ENCODE measurements at regions not wholly inside any gene's neighbourhood (a gene's known extent, or its start where the extent isn't known, plus 50 kb on each side); places are given as distances from the start of the nearest gene placed in this dataset.

GRCh38 chr12:111006621-111007020, 86.2 kb upstream of the MYL2 start:
- DNase-seq (ENCODE audit: low read depth in 1 of 2, low spot score in 2 of 2): no peak
- H3K4me3 ChIP-seq: no peak overlapping the region
- H3K4me1 ChIP-seq (replicated peaks): no peaks in the 10 kb centered on the region
- H3K9me3 ChIP-seq (replicated peaks): no peaks in the 10 kb centered on the region; the same call in 1 of the 2 replicates
- peaks cover 17% of the 10 kb centered on the region for H3K27me3 ChIP-seq (replicated peaks)
- H3K36me3 ChIP-seq: no peaks in the 10 kb centered on the region
- H3K27ac ChIP-seq: no peak overlapping the region

- Histone ChIP-seq H3K27ac (no peak overlapping the region), H3K27me3 (replicated peaks) (peaks cover 7% of the 10 kb centered on the region)
- DNase-seq (ENCODE audit: low read depth in 1 of 2, low spot score in 2 of 2): no peak
These were observed 78.6 kb upstream of the MYL2 start for GRCh38 chr12:110998971-110999370.

GRCh38 chr12:110998165-110998564, 77.8 kb upstream of the MYL2 start:
- Histone ChIP-seq H3K27me3 (replicated peaks) (no peaks in the 10 kb centered on the region), H3K36me3 (no peaks in the 10 kb centered on the region), H3K4me3 (no peak overlapping the region), H3K9me3 (replicated peaks) (peaks cover 2% of the 10 kb centered on the region; the same call in 1 of the 2 replicates), H3K27ac (no peak overlapping the region), H3K4me1 (replicated peaks) (no peaks in the 10 kb centered on the region)
- DNase-seq (ENCODE audit: low read depth in 1 of 2, low spot score in 2 of 2): no peak

More at GRCh38 chr12:110998971-110999370, 78.6 kb upstream of the MYL2 start:
- peaks cover 2% of the 10 kb centered on the region; the same call in 1 of the 2 replicates for H3K9me3 ChIP-seq (replicated peaks)
- H3K4me3 ChIP-seq: no peak overlapping the region
- no peaks in the 10 kb centered on the region for H3K4me1 ChIP-seq (replicated peaks)
- no peaks in the 10 kb centered on the region for H3K36me3 ChIP-seq

- Histone ChIP-seq H3K27ac (no peak overlapping the region), H3K27me3 (replicated peaks) (no peaks in the 10 kb centered on the region), H3K4me3 (no peak overlapping the region), H3K9me3 (replicated peaks) (peaks cover 2% of the 10 kb centered on the region; the same call in 1 of the 2 replicates), H3K36me3 (no peaks in the 10 kb centered on the region), H3K4me1 (replicated peaks) (no peaks in the 10 kb centered on the region)
- DNase-seq (ENCODE audit: low read depth in 1 of 2, low spot score in 2 of 2): no peak
These were observed 76.0 kb upstream of the MYL2 start for GRCh38 chr12:110996415-110996814.

- Histone ChIP-seq H3K36me3 (no peaks in the 10 kb centered on the region), H3K4me1 (replicated peaks) (no peaks in the 10 kb centered on the region), H3K4me3 (no peak overlapping the region), H3K27me3 (replicated peaks) (no peaks in the 10 kb centered on the region), H3K9me3 (replicated peaks) (peaks cover 2% of the 10 kb centered on the region; the same call in 1 of the 2 replicates), H3K27ac (no peak overlapping the region)
- DNase-seq (ENCODE audit: low read depth in 1 of 2, low spot score in 2 of 2): no peak
These were observed 75.2 kb upstream of the MYL2 start for GRCh38 chr12:110995615-110996014.

GRCh38 chr12:110995016-110995415, 74.6 kb upstream of the MYL2 start:
- H3K36me3 ChIP-seq: no peaks in the 10 kb centered on the region
- H3K27me3 ChIP-seq (replicated peaks): no peaks in the 10 kb centered on the region
- no peak overlapping the region for H3K27ac ChIP-seq
- H3K9me3 ChIP-seq (replicated peaks): peaks cover 2% of the 10 kb centered on the region; the same call in 1 of the 2 replicates
- no peak overlapping the region for H3K4me3 ChIP-seq
- H3K4me1 ChIP-seq (replicated peaks): no peaks in the 10 kb centered on the region
- DNase-seq (ENCODE audit: low read depth in 1 of 2, low spot score in 2 of 2): no peak

- H3K36me3 ChIP-seq: no peaks in the 10 kb centered on the region
These were observed 73.1 kb upstream of the MYL2 start for GRCh38 chr12:110993434-110993833.

GRCh38 chr12:110992909-110993308, 72.5 kb upstream of the MYL2 start:
- no peak overlapping the region for H3K4me3 ChIP-seq
- H3K4me1 ChIP-seq (replicated peaks): no peaks in the 10 kb centered on the region
- DNase-seq (ENCODE audit: low read depth in 1 of 2, low spot score in 2 of 2): no peak
- no peak overlapping the region for H3K27ac ChIP-seq
- H3K27me3 ChIP-seq (replicated peaks): 0 out of 2 replicates have a peak, but pooled peaks cover 3% of the 10 kb centered on the region
- H3K36me3 ChIP-seq: no peaks in the 10 kb centered on the region
- H3K9me3 ChIP-seq (replicated peaks): no peaks in the 10 kb centered on the region; the same call in 1 of the 2 replicates

More at GRCh38 chr12:110993434-110993833, 73.1 kb upstream of the MYL2 start:
- DNase-seq (ENCODE audit: low read depth in 1 of 2, low spot score in 2 of 2): no peak
- H3K9me3 ChIP-seq (replicated peaks): peaks cover 2% of the 10 kb centered on the region; the same call in 1 of the 2 replicates
- no peaks in the 10 kb centered on the region for H3K4me1 ChIP-seq (replicated peaks)
- no peak overlapping the region for H3K27ac ChIP-seq
- no peak overlapping the region for H3K4me3 ChIP-seq
- H3K27me3 ChIP-seq (replicated peaks): 0 out of 2 replicates have a peak, but pooled peaks cover 3% of the 10 kb centered on the region

- no peak for DNase-seq (ENCODE audit: low read depth in 1 of 2, low spot score in 2 of 2)
- peaks cover 13% of the 10 kb centered on the region for H3K27me3 ChIP-seq (replicated peaks)
- H3K4me3 ChIP-seq: no peak overlapping the region
- no peaks in the 10 kb centered on the region for H3K4me1 ChIP-seq (replicated peaks)
- H3K27ac ChIP-seq: no peak overlapping the region
- no peaks in the 10 kb centered on the region for H3K9me3 ChIP-seq (replicated peaks)
- no peaks in the 10 kb centered on the region for H3K36me3 ChIP-seq
These were observed 63.4 kb upstream of the MYL2 start for GRCh38 chr12:110983811-110984210.

- no peak for DNase-seq (ENCODE audit: low read depth in 1 of 2, low spot score in 2 of 2)
- Histone ChIP-seq H3K36me3 (no peaks in the 10 kb centered on the region), H3K9me3 (replicated peaks) (no peaks in the 10 kb centered on the region), H3K4me1 (replicated peaks) (no peaks in the 10 kb centered on the region), H3K27me3 (replicated peaks) (peaks cover 5% of the 10 kb centered on the region), H3K4me3 (no peak overlapping the region), H3K27ac (no peak overlapping the region)
These were observed 52.5 kb upstream of the MYL2 start for GRCh38 chr12:110972866-110973265.

- H3K9me3 ChIP-seq (replicated peaks): no peaks in the 10 kb centered on the region
- no peak for DNase-seq (ENCODE audit: low read depth in 1 of 2, low spot score in 2 of 2)
- no peaks in the 10 kb centered on the region for H3K36me3 ChIP-seq
- H3K4me3 ChIP-seq: no peak overlapping the region
- H3K4me1 ChIP-seq (replicated peaks): no peaks in the 10 kb centered on the region
- H3K27me3 ChIP-seq (replicated peaks): peaks cover 14% of the 10 kb centered on the region
- H3K27ac ChIP-seq: no peak overlapping the region
These were observed 51.6 kb upstream of the MYL2 start for GRCh38 chr12:110971936-110972335.

GRCh38 chr12:110971189-110971920, 51.0 kb upstream of the MYL2 start:
- H3K4me3 ChIP-seq: no peak overlapping the region
- H3K27me3 ChIP-seq (replicated peaks): peaks cover 13% of the 10 kb centered on the region
- no peaks in the 10 kb centered on the region for H3K9me3 ChIP-seq (replicated peaks)
- no peak overlapping the region for H3K27ac ChIP-seq
- no peaks in the 10 kb centered on the region for H3K36me3 ChIP-seq
- H3K4me1 ChIP-seq (replicated peaks): no peaks in the 10 kb centered on the region
- DNase-seq (ENCODE audit: low read depth in 1 of 2, low spot score in 2 of 2): no peak

Data from SJSA1 (cell line).